Stimulated activated CD8-positive, alpha-beta memory T cell treated with anti-CD3 and anti-CD28 coated beads, Interleukin-12 subunit alpha, Interleukin-12 subunit beta, amount 100 ng/mL, for 24 hours (primary cell): ENCODE measurements at regions not wholly inside any gene's neighbourhood (a gene's known extent, or its start where the extent isn't known, plus 50 kb on each side); places are given as distances from the start of the nearest gene placed in this dataset.
"Not testable (repeated sequence)": the region's sequence is repeated elsewhere in the genome, so short reads cannot be mapped to it uniquely, and the experiment has no call there.

Experiments
- DNase-seq: peaks from one replicate; pipeline ENCODE4 v3.0.0-alpha.2; 2020; ENCODE audit errors: extremely low read depth

GRCh38 chr13:110809871-110810486, 96.5 kb downstream of the ING1 start:
- no peak for DNase-seq

- DNase-seq, result no peak
These were observed 97.7 kb downstream of the ING1 start for GRCh38 chr13:110811008-110811720.

- no peak for DNase-seq
These were observed 98.2 kb downstream of the ING1 start for GRCh38 chr13:110811771-110812120.

GRCh38 chr13:110812121-110812868, 98.8 kb downstream of the ING1 start:
- DNase-seq, result no peak

- DNase-seq, result no peak
These were observed 99.6 kb downstream of the ING1 start for GRCh38 chr13:110812869-110813645.

GRCh38 chr13:110813646-110814624, 100.4 kb downstream of the ING1 start:
- no peak for DNase-seq

- no peak for DNase-seq
These were observed 99.2 kb downstream of the ANKRD10 start for GRCh38 chr13:110815471-110816204.

- no peak for DNase-seq
These were observed 98.4 kb downstream of the ANKRD10 start for GRCh38 chr13:110816500-110816899.

GRCh38 chr13:110817143-110817542, 97.7 kb downstream of the ANKRD10 start:
- DNase-seq, result no peak

- DNase-seq, result no peak
These were observed 96.1 kb downstream of the ANKRD10 start for GRCh38 chr13:110818747-110819146.

GRCh38 chr13:110819203-110820014, 95.5 kb downstream of the ANKRD10 start:
- peak; percentile 45 for DNase-seq

GRCh38 chr13:110820322-110820721, 94.5 kb downstream of the ANKRD10 start:
- DNase-seq, result no peak

GRCh38 chr13:110821837-110822668, 92.8 kb downstream of the ANKRD10 start:
- not testable (repeated sequence) for DNase-seq

- DNase-seq, result no peak
These were observed 92.3 kb downstream of the ANKRD10 start for GRCh38 chr13:110822669-110822945.

GRCh38 chr13:110824702-110825300, 90.1 kb downstream of the ANKRD10 start:
- DNase-seq, result no peak

- DNase-seq, result no peak
These were observed 89.4 kb downstream of the ANKRD10 start for GRCh38 chr13:110825516-110825915.

- no peak for DNase-seq
These were observed 88.8 kb downstream of the ANKRD10 start for GRCh38 chr13:110826101-110826500.
